GM21619 (cell line): ENCODE measurements at regions not wholly inside any gene's neighbourhood (a gene's known extent, or its start where the extent isn't known, plus 50 kb on each side); places are given as distances from the start of the nearest gene placed in this dataset.

Experiments used
- ATAC-seq: cut with Tn5 transposase; IDR thresholded peaks from one replicate; pipeline ENCODE4 v1.9.1; 2021; ENCODE audit not compliant: unreplicated experiment

DNA sequence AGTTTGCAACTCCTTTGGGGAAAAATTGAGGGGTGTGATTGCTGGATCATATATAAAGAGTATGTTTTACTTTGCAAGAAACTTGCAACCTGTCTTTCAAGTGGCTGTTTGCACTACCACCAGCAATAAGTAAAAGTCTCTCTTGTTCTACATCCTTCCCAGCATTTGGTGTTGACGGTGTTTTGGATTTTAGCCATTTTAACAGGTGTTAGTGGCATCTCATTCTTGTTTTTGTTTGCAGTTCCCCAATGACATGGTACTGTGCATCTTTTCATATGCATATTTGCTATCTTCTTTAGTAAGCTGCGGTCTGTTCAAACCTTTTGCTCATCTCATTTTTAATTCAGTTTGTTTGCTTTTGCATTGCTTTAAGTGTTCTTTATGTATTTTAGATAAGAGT lies 535.5 kb downstream of the LRRIQ3 start:
- ATAC-seq = no peak

DNA sequence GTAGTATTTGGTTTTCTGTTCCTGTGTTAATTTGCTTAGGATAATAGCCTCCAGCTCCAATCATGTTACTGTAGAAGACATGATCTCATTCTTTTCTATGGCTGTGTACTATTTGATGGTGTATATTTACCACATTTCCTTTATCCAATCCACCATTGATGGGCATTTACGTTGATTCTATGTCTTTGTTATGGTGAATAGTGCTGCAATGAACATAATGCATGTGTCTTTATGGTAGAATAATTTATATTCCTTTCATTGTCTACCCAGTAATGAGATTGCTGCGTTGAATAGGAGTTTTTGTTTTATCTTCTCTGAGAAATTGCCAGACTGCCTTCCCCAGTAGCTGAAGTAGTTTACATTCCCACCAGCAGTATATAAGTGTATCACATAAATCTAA lies 538.8 kb downstream of the LRRIQ3 start:
- no peak for ATAC-seq

DNA sequence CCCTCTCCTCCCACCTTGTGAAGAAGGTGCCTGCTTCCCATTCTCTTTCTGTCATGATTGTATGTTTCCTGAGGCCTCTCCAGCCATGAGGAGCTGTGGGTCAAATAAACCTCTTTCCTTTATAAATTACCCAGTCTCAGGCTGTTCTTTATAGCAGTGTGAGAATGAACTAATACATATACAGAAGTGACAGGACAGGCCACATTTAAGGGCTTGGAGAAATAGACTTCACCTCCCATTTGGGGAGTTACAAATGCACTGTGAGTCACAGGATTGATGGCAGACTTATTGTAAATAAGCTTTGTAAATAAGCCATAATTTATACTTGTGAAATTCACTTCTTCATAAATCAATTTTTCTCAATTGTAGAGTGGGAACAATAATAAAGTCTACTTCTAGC lies 543.3 kb downstream of the LRRIQ3 start:
- ATAC-seq = no peak

DNA sequence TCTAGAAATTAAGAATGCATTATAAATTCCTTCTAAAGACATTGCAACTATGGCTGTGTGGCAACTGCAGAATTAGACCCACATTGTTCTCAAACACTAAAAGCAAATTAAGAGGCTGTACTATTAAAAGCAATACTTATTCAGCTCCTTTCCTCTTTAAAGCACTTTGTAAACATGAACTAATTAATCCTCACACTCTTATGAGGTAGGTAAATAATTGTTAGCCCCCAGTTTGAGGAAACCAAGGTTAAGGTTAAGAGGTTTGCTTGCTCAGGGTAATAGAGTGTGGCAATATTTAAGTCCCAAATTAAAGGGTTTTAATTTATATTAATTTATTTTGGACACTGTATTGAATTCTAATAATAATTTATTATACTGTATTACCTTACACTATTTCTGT lies 553.8 kb downstream of the LRRIQ3 start:
- ATAC-seq = no peak

DNA sequence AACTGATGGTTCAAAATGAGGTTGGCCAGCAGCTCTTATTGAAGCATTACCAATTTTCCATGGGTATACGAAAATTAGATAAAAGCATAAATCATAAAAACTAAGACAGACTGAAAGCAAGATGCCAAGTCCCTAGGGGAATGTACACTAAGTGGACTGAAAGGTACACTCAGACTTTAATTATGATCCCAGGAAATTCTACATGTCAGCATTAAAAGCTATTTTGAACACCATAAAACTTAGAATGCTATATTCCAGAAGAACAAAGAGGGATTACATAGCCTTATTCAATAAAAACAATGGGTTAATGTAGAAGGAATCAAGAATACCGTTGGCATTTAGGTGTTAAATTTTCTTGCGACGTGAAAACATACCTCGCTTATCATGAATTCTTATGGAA lies 558.5 kb downstream of the LRRIQ3 start:
- no peak for ATAC-seq

DNA sequence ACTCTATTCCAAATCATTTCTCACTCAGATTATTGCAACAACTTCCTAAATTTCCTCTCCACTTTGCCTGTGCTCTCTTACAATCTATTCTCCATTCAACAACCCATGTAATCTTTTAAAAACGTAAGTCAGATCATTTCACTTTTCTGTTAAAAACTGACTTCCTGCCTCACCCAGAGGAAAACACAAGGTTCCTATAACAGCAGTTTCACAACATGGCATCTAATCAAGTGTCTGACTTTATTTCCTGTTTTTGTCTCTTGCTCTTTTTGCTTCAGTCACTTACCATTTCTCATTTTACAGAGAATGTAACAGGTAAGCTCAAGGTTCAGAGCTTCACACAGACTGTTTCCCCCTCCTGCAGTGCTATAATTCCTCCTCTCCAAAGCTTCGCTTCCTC lies 560.7 kb downstream of the LRRIQ3 start:
- no peak for ATAC-seq

DNA sequence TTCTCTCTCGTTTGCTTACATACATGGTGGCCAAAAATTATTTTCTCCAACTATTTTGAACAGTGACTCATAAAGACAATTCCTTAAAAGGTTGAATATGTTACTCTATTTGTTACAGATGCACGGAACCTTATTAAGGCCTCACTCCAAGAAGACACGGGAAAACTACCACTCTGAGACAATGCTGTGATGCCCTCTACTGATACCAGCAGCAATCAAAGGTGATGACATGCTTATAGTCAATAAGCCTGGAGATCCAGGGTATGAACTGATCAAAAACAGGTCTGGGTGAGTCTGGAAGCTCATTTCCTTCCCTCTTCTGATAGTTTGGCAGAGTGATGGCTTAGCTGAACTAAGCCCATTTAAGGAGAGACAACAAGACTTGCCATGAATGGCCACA lies 563.0 kb downstream of the LRRIQ3 start:
- ATAC-seq = no peak

DNA sequence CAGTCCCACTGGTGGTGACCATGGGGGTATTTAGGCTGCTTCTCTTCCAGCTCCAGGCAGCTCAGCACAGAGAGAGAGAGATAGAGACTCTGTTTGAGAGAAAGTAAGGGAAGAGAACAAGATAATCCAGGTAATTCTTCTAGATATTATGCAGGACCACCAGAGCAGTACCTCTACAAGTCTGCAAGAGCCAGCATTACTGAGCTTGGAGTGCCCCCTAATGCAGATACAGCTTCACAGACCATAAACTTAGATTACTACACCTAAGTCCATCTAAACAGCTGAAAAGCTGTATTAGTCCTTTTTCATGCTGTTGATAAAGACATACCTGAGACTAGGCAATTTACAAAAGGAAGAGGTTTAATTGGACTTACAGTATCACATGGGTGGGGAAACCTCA lies 570.3 kb downstream of the LRRIQ3 start:
- ATAC-seq = no peak

DNA sequence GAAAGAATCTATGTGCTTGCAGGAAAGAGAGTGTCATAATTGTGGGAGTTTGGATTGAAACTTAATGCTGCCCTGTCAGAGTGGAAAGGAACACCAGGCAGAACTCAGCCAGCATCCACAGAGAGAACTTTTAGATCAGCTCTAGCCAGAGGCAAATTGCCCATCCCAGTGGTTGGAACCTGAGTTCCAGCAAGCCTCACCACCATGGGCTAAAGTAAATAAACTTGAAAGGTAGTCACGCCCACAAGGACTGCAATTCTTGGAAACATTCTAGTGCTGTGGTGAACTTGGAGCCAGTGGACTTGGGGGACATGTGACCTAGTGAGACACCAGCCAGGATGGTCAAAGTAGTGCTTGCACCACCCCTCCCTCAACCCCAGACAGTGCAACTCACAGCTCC lies 571.6 kb downstream of the LRRIQ3 start:
- no peak for ATAC-seq

DNA sequence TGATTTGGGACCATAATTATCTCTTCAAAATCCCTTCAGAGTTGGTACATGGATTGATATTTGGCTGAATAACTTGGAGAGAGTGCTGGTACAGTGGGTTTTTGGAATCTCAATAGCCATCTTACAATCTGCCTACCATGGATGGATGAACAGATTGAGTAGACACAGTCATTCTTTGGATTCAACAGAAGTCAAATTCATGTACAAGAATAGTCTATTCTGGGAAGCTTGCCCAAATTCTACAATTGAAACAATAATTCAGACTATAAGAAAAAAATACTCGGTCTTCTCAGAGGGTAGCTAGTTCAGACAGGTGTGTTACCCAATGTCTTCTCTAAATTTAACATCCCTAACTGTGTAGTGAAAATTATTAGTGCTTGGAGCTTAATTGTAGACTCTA lies 574.0 kb downstream of the LRRIQ3 start:
- ATAC-seq = no peak

DNA sequence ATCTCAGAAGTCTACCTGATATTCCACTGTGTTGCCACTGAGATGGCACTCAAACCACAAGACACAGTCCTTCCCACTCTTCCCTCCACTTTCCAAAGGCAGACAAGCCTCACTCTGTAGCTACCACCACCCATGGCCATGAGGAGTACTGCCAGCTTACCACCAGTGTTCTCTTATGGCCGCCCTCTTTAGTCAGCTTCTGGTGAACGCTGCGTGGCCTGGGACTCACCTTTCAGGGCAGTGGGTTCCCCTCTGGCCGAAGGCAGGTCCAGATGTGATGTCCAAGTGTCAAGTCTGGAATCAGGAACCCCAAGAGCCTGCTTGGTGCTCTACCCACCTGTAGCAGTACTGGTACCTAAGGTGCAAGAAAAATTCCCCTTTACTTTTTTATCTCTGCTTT lies 580.8 kb downstream of the LRRIQ3 start:
- ATAC-seq = no peak

DNA sequence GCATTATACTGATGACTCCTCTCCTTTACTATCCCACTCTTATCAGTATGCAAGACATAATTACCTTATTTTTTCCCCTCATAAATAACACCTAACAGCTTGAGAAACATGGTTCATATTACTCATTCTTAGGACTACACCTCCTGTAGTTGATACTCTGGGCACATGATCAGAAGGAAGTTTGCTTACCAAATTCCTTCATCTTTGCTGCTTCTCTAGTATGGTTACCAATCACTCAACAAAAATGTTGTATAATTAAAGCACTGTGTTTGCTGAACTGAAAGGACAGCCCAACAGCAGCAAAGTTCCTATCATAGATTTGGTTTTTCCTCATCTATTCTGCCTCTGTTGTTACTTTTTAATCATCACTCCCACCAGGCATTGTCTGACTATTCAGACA lies 586.3 kb downstream of the LRRIQ3 start:
- ATAC-seq = no peak

DNA sequence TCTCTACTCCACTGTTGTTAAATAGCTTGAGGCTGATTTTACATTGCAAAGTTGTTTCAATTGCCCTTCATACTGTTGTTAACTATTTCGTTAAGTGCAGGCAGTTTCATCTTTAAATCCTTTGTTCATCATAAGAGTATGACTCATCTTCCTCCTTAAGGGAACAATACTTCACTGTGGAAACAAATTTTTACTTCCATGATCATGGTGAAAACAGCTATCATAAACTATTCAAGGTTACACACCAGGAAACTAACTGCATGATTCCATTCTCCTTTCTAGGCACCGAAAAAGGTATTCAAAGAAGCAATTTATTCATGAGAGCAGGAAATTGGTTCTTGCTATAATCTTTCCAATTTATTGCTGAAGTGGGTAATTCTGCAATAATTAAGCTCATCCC lies 593.2 kb downstream of the LRRIQ3 start:
- no peak for ATAC-seq

DNA sequence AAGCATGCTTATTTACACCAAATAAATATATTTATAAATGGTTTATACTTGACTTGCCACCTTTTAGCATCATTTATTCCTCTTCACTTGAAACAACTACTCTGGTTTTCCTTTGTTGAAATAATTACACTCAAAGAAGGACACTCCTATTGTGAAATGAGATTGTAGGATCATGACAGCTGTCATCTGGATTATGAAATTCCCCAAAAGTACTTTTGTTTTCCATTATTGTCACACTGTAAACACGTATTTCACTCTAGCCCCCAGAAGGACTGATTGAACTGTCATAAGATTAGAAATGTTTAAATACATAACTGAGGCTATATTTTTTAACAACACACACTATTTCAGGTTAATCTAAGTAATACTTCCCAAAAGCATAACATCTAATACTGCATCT lies 593.8 kb downstream of the LRRIQ3 start:
- ATAC-seq = no peak

DNA sequence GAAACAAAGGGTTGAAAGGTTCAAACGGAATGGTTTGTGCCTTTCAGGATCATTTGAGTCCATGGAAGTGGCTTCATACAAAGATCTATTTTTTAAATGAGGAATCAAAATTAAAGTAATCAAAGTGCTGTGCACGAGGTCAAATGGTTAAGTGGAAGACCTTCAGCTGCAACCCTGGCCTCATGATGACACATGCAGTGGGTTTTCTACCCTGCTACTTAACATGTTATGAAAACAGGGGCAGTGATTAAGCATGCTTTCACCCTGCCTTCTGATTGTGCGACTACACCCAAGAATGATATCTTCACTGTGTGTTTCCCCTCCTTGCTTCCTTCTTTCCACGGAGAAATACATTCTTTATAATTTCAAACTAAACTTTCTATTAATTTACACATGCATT lies 604.2 kb downstream of the LRRIQ3 start:
- no peak for ATAC-seq

DNA sequence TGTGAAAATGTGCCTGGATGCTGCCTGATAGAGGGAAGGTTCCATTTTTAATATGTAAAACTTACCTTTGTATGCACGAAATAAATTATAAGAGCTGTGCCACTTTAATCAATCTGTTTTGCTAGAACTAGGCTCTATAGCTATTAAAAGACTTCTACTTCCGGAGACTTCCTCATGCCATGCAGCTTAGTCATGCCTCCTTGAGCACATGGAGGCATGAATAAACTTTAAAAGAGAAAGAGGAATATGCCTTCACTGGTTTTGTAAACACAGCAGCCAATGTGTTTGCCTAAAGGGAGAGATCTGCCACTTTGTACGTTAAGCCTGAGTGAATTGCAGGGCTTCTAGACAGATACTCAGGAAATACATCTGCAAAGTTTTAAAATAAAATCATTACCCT lies 604.6 kb downstream of the LRRIQ3 start:
- ATAC-seq = no peak

DNA sequence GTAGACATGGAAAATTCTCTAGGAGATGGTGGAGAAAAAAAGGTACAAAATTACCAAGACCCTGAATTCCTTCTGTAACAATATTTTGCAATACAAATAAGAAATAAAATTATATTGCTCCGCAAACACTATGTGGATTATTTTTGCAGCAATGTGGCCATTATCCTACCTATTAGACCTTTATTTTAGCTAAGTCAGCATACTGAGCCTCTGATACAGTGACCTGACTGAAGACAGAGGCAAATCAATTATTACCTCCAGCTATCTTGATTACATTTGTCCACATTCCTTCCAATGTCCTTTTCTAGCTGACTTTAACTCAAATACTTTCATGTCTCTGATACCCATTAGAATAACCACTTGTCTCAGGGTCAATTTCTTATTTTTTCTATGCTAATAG lies 610.9 kb downstream of the LRRIQ3 start:
- no peak for ATAC-seq

DNA sequence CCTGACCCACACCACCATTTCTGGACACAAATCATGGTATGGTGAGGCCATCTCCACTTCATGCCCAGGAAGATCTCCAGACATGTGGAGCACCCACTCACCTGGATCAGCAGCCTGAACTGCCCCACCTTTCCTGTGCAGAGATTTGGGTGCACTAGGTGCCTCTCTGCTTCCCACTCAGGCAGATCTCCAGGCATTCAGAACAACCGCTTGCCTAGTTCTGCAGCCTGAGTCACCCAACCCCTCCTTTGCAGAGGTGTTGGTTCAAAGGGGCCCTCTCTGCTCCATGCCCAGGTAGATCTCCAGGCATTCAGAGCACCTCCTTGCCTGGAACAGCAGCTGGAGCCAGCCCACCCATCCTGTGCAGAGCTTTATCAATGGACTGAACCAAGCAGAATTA lies 620.8 kb downstream of the LRRIQ3 start:
- no peak for ATAC-seq

DNA sequence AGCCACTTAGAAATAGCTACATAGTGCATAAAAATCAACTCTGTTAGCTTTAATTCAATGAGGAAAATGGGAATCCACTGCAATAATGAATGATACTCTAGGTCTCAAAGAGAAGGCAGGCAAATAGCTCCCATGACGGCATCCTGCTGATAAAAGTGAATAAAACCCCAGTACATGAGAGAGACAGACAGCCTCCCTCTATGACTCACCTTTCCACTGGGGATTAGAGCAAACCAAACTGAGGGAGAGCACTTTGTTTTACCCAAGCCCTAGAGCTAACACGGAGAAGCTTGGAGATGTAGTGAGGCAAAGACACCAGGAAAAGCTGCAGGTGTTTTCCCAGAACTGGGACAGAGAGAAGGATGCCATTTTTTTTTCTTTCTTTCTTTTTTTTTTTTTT lies 621.9 kb downstream of the LRRIQ3 start:
- no peak for ATAC-seq

DNA sequence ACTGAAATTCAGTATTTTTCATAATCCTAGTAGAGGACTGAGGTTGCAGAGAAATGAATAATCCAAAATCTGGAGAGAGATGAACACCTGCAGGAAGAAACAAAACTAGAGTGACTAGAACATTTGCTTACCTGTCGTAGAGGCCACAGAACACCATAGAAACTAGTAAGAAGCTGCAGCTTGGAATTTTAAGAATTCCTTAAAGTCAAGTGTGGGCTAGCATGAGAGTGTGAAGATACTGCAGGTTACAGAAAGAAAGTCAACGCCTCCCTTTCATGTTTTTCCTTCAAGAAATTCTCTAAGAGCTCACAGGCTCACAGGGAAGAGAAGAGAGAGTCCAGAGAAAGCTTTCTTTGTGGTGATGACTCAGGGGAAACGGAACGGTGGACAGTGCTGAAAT lies 633.7 kb downstream of the LRRIQ3 start:
- no peak for ATAC-seq

DNA sequence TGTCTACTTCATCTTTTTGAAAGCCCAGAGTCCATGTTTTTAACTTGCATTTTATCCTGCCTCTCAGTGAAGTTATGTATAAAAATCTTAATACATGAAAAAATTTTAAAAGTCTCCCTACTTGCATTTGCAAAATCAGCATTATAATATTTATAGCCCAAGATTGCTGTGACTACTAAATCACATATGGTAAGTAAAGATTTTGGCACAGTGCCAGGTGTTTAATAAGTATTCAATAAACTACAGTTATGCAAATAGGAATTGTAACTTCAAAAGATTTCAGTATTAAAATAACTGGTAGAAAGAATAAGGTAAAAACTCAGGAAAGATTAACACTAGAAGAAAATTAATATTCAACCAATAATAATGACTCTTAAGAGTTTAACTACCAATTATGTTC lies 641.7 kb downstream of the LRRIQ3 start:
- ATAC-seq = no peak

DNA sequence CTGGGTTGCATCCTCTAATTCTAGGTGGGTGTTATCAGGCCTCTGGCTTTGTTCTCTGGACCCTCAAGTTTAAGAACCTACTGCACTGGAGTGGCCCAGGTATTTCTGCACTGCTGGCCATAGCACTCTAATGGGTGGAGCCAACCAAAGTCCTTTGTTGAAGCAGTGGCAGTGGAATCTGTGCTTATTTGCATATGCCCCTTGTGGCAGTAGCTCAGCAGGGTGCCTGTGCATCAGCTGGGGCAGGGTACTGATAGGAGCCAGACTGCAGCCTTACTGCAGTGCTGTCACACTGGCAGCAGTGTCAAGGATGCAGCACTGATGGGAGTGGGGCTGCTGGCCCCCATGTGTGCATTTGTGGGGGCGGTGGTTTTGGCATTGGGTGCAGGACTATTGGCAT lies 660.6 kb downstream of the LRRIQ3 start:
- no peak for ATAC-seq

DNA sequence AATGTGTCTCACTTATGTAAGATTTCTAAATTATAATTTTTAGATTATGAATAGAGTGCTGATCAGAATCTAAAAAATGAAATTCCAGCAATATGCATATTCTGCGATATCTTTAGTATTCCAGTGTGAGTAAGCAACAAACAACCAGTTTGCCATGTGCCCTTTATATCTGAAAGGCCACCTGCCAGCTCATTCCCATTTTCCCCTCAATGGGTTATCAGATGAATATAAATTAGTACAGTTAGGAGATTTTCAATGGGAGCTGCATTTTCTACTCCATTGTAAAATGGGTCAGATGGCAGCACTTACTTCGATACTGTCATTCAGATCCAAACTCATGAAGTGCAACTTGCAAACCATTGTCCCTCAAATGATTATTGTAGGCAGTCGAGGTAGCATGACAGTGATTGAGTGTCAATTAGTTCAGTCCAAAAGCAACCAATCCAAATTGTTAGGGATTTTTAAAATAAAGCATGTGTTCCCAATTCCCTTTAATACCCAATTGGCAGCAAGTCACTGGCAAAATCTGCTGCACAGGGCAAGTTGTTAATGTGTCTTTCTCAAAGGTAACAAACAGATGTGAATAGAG lies 680.3 kb downstream of the LRRIQ3 start:
- no peak for ATAC-seq

DNA sequence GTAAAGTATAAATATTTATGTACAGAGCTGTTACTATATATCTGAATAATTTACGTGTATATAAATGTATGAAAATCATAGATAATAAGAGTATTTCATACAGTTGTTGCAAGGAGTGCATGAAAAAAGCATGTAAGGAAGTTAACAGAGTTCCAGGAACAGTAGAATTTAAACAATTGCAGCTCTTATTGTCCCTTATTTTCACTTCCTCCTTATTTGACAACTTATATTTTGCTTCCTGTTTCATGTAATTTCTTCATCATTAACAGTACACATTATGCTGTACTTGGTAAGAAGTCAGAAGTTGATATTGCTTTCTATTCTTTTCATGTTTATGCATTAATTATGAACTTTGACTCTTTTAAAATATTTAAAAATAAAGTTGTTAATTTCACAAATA lies 681.5 kb downstream of the LRRIQ3 start:
- ATAC-seq = no peak
